DOHH2 (cell line): ENCODE measurements at regions not wholly inside any gene's neighbourhood (a gene's known extent, or its start where the extent isn't known, plus 50 kb on each side); places are given as distances from the start of the nearest gene placed in this dataset.

Experiments
- CTCF ChIP-seq: fragments of 200-600 bp; sonication (generic); IDR thresholded peaks from one replicate; pipeline ENCODE4 v1.5.1; 2014; ENCODE audit warnings: antibody characterized with exemption, mild to moderate bottlenecking, low read depth, low read length; ENCODE audit not compliant: poor library complexity, severe bottlenecking
- EZH2phosphoT487 ChIP-seq: fragments of 200-600 bp; sonication (generic); IDR thresholded peaks from 2 replicates; pipeline ENCODE4 v1.6.1; 2017; ENCODE audit warnings: borderline replicate concordance, mild to moderate bottlenecking, antibody characterized with exemption, low read length, moderate library complexity, mixed read lengths

DNA sequence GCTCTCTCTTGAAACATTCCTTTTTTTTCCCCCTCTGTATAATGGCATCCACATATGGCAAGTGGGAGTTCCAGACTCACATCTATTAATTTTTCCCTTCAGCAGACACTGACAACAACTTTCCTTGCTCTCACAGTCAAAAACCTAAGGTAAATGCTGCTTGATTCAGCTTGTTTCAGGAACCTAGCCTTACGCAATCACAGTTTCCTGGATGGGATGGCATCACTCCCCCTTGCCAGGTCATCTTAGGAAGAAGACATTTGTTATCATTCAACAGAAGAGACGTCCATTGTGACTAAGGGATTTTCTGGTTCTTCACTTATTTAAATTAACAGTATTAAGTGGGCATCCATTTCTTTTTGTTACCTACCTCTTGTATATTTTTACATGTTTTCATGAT is 112.0 kb upstream of the PDGFD start:
- TF ChIP-seq CTCF: no peak
- no peak for TF ChIP-seq EZH2phosphoT487
